DND-41 (cell line): ENCODE measurements at regions not wholly inside any gene's neighbourhood (a gene's known extent, or its start where the extent isn't known, plus 50 kb on each side); places are given as distances from the start of the nearest gene placed in this dataset.
"Not testable (repeated sequence)": the region's sequence is repeated elsewhere in the genome, so short reads cannot be mapped to it uniquely, and the experiment has no call there.

Experiments used
- ATAC-seq: fragments of 200-7000 bp; cut with Tn5 transposase; 3 replicates; pipeline ENCODE4 v1.9.1; 2021; ENCODE audit warnings: low read depth; ENCODE audit not compliant: insufficient read depth
- DNase-seq: peaks from one replicate; pipeline ENCODE4 v3.0.0-alpha.2; 2020
- H2AFZ ChIP-seq: 2 replicates; pipeline ENCODE4 v1.6.0; 2012; ENCODE audit warnings: low read depth, low read length
- H3K27ac ChIP-seq: 2 replicates; pipeline ENCODE4 v1.5.1; 2012; ENCODE audit warnings: low read length, inconsistent platforms
- H3K27me3 ChIP-seq: fragments of 200-600 bp; sonication (generic); 2 replicates; pipeline ENCODE4 v1.6.0; 2012; ENCODE audit warnings: low read length, mild to moderate bottlenecking, inconsistent platforms; ENCODE audit not compliant: insufficient read depth, poor library complexity
- H3K36me3 ChIP-seq: 2 replicates; pipeline ENCODE4 v1.5.1; 2012; ENCODE audit warnings: low read length, inconsistent platforms; ENCODE audit not compliant: insufficient read depth
- H3K4me1 ChIP-seq: 2 replicates; pipeline ENCODE4 v1.5.1; 2012; ENCODE audit warnings: mild to moderate bottlenecking, low read length; ENCODE audit not compliant: insufficient read depth
- H3K4me2 ChIP-seq: 2 replicates; pipeline ENCODE4 v1.6.0; 2012; ENCODE audit warnings: mild to moderate bottlenecking, moderate library complexity, low read length, inconsistent platforms; ENCODE audit not compliant: insufficient read depth
- H3K4me3 ChIP-seq, 2 experiments: fragments of 200-600 bp in 1 of 2; shearing (Covaris generic) in 1 of 2; 2 replicates each; pipeline ENCODE4 v1.5.1; 2012 to 2016; ENCODE audit warnings: inconsistent platforms in 2 of 2, low read length in 2 of 2, mild to moderate bottlenecking in 2 of 2, low read depth in 1 of 2, moderate library complexity in 1 of 2
- H3K79me2 ChIP-seq: 2 replicates; pipeline ENCODE4 v1.6.0; 2012; ENCODE audit warnings: low read length, inconsistent platforms; ENCODE audit not compliant: insufficient read depth
- H3K9ac ChIP-seq: 2 replicates; pipeline ENCODE4 v1.6.0; 2012; ENCODE audit warnings: low read depth, mild to moderate bottlenecking, inconsistent platforms, low read length, moderate library complexity
- H3K9me3 ChIP-seq: 2 replicates; pipeline ENCODE4 v1.5.1; 2012; ENCODE audit warnings: low read length, moderate library complexity, mild to moderate bottlenecking, inconsistent platforms; ENCODE audit not compliant: insufficient read depth, severe bottlenecking
- H4K20me1 ChIP-seq: 2 replicates; pipeline ENCODE4 v1.6.0; 2012; ENCODE audit warnings: low read length; ENCODE audit not compliant: insufficient read depth
- EZH2 ChIP-seq: IDR thresholded peaks from 3 replicates; pipeline ENCODE4 v1.6.1; 2012; ENCODE audit warnings: borderline replicate concordance, low read depth, mild to moderate bottlenecking, moderate library complexity, low read length, inconsistent platforms; ENCODE audit not compliant: severe bottlenecking
- TF ChIP-seq, protein P1 (sequence below): IDR thresholded peaks from 2 replicates; pipeline ENCODE4 v1.5.1; 2012; ENCODE audit warnings: borderline replicate concordance, low read length, moderate library complexity, mild to moderate bottlenecking; ENCODE audit not compliant: poor library complexity, severe bottlenecking; ENCODE audit errors: extremely low read depth

DNA sequence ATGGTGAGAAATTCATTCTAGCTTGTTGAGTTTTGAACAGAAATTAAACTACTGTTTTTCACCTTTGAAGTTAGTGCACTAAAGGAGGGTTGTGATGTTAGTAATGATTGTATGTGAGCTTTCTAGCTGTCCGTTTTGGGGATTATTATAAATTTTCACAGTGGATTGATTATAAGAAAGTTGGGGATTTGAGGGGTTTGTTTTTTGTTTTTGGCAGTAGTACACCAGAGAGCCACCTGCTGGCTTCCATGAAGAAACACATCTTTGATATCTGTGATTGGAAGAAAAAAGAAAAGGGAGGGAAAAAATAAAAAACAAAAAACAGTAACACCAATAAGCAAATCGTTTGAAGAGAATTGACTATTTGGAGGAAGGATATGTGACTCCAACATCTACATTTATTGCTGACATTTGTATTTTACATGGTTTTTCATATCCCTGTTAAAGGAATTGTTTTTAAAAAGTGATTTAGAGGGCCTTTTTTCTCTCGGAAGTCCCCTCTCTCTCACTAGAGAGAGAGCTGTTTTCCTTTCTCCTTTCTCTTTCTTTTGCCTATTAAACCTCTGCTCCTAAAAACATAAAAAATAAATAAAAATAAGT lies 1469.5 kb upstream of the GOT2 start:
- no peaks in the 10 kb centered on the region for H3K4me1 ChIP-seq
- ATAC-seq: no peak
- no peaks in the 10 kb centered on the region for H3K36me3 ChIP-seq
- H2AFZ ChIP-seq: no peak overlapping the region
- no peak overlapping the region for H3K4me2 ChIP-seq
- no peak overlapping the region for H3K27ac ChIP-seq
- H3K9me3 ChIP-seq: no peaks in the 10 kb centered on the region
- H4K20me1 ChIP-seq: no peaks in the 10 kb centered on the region
- H3K27me3 ChIP-seq: no peaks in the 10 kb centered on the region
- no peak for TF ChIP-seq EZH2
- TF ChIP-seq, protein P1, sequence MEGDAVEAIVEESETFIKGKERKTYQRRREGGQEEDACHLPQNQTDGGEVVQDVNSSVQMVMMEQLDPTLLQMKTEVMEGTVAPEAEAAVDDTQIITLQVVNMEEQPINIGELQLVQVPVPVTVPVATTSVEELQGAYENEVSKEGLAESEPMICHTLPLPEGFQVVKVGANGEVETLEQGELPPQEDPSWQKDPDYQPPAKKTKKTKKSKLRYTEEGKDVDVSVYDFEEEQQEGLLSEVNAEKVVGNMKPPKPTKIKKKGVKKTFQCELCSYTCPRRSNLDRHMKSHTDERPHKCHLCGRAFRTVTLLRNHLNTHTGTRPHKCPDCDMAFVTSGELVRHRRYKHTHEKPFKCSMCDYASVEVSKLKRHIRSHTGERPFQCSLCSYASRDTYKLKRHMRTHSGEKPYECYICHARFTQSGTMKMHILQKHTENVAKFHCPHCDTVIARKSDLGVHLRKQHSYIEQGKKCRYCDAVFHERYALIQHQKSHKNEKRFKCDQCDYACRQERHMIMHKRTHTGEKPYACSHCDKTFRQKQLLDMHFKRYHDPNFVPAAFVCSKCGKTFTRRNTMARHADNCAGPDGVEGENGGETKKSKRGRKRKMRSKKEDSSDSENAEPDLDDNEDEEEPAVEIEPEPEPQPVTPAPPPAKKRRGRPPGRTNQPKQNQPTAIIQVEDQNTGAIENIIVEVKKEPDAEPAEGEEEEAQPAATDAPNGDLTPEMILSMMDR: peak; percentile 19
- H3K9ac ChIP-seq: no peak overlapping the region
- H3K4me3 ChIP-seq: no peak overlapping the region
- H3K79me2 ChIP-seq: no peaks in the 10 kb centered on the region
- DNase-seq: no peak

DNA sequence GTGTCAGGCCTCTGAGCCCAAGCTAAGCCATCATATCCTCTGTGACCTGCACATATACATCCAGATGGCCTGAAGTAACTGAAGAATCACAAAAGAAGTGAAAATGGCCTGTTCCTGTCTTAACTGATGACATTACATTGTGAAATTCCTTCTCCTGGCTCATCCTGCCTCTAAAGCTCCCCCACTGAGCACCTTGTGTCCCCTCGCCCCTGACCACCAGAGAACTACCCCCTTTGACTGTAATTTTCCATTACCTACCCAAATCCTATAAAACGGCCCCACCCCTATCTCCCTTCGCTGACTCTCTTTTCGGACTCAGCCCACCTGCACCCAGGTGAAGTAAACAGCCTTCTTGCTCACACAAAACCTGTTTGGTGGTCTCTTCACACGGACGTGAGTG lies 1466.6 kb upstream of the GOT2 start:
- H3K4me1 ChIP-seq, H3K4me2 ChIP-seq, H2AFZ ChIP-seq, H3K9ac ChIP-seq, H4K20me1 ChIP-seq, H3K27me3 ChIP-seq, ATAC-seq, H3K36me3 ChIP-seq, H3K27ac ChIP-seq, H3K79me2 ChIP-seq, H3K4me3 ChIP-seq, H3K9me3 ChIP-seq, DNase-seq: not testable (repeated sequence)

DNA sequence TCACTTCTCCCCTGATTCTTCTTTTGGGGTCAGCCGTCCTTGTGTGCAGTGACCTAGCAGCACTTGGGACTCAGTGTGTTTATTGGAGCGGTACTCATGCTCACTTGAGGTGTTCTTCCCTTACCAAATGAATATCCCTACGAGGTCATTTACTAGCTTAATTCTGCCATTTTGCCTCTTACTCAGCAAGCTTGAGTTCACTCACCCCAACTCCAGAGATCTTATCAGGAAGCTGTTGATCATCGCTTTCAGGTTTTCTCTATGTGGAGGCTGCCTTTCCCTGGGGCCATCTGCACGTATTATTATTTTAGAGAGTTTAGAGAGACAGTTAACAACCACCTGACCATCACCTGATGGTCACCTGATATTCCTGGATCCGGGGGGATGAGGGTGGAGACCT lies 1466.0 kb upstream of the GOT2 start:
- no peaks in the 10 kb centered on the region for H3K4me1 ChIP-seq

DNA sequence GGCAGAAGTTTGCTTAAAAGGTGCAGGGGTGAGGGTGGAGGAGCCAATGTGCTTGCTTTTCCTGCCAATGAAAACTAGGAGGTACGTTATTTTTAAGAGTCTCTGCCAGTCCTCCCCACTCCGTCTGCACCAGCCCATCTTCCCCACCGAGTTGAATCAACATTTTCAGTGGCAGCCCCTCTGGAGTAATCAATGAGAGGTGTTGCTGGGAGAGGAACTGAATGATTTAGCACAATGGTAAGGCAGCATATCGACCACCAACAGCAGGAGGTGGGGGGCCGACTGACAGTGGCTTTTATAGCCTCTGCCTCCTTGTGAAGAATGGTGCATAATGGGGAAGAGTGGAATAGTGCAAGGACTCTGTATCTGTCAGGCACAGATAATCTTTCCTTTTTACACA lies 1465.0 kb upstream of the GOT2 start:
- Histone ChIP-seq H3K4me2 (no peak overlapping the region), H3K9ac (no peak overlapping the region), H3K27me3 (no peaks in the 10 kb centered on the region), H3K4me1 (no peaks in the 10 kb centered on the region), H2AFZ (no peak overlapping the region), H3K27ac (no peak overlapping the region), H3K4me3 (no peak overlapping the region), H3K79me2 (no peaks in the 10 kb centered on the region), H3K9me3 (no peaks in the 10 kb centered on the region), H4K20me1 (no peaks in the 10 kb centered on the region), H3K36me3 (no peaks in the 10 kb centered on the region)
- DNase-seq (no peak), ATAC-seq (no peak)
- TF ChIP-seq, protein P1: no peak
- no peak for TF ChIP-seq EZH2

More for the DNA sequence above, 1466.0 kb upstream of the GOT2 start:
- Histone ChIP-seq H3K4me2 (no peak overlapping the region), H3K9me3 (no peaks in the 10 kb centered on the region), H3K27ac (no peak overlapping the region), H2AFZ (no peak overlapping the region), H3K27me3 (no peaks in the 10 kb centered on the region), H3K4me3 (no peak overlapping the region), H3K9ac (no peak overlapping the region), H3K36me3 (no peaks in the 10 kb centered on the region), H4K20me1 (no peaks in the 10 kb centered on the region), H3K79me2 (no peaks in the 10 kb centered on the region)
- DNase-seq: no peak
- ATAC-seq: no peak
- no peak for TF ChIP-seq EZH2
- TF ChIP-seq, protein P1: no peak
